Uterus (tissue), 3 donors: ENCODE measurements at regions not wholly inside any gene's neighbourhood (a gene's known extent, or its start where the extent isn't known, plus 50 kb on each side); places are given as distances from the start of the nearest gene placed in this dataset.

Experiments
- DNase-seq, 2 donors: peaks; one replicate each; pipeline ENCODE4 v3.0.0-alpha.2; 2019 to 2020
- H3K27ac ChIP-seq, 2 donors: fragments of 200-600 bp; sonication (generic); 1 replicate in 1 of 2; 2 replicates in 1 of 2; pipeline ENCODE4 v1.5.1; 2016 to 2018
- H3K27me3 ChIP-seq, 2 donors: fragments of 200-600 bp; sonication (generic); one replicate each; pipeline ENCODE4 v1.5.1; 2018 to 2019; ENCODE audit warnings: control low read depth in 1 of 2
- H3K36me3 ChIP-seq, 2 donors: fragments of 200-600 bp; sonication (generic); one replicate each; pipeline ENCODE4 v1.5.1; 2019; ENCODE audit warnings: control low read depth in 1 of 2
- H3K4me1 ChIP-seq, 2 donors: fragments of 200-600 bp; sonication (generic); one replicate each; pipeline ENCODE4 v1.5.1; 2018 to 2019; ENCODE audit warnings: control low read depth in 1 of 2
- H3K4me3 ChIP-seq, 2 donors: fragments of 200-600 bp; sonication (generic); 1 replicate in 1 of 2; 2 replicates in 1 of 2; pipeline ENCODE4 v1.5.1; 2018 to 2019; ENCODE audit warnings: mild to moderate bottlenecking in 1 of 2
- H3K9me3 ChIP-seq, 2 donors: fragments of 200-600 bp; sonication (generic); one replicate each; pipeline ENCODE4 v1.5.1; 2019; ENCODE audit warnings: control low read depth in 1 of 2
- CTCF ChIP-seq, 4 experiments: fragments of 200-600 bp in 2 of 4; fragments of 450-650 bp in 2 of 4; sonication (generic) in 2 of 4; IDR thresholded peaks; one replicate each; pipeline ENCODE4 v1.5.1; 2016 to 2019; ENCODE audit warnings: antibody characterized with exemption in 4 of 4, mild to moderate bottlenecking in 2 of 4, moderate library complexity in 1 of 4
- POLR2A ChIP-seq, 2 donors: fragments of 450-650 bp; IDR thresholded peaks; one replicate each; pipeline ENCODE4 v1.6.1; 2016; ENCODE audit warnings: antibody characterized with exemption in 2 of 2, mild to moderate bottlenecking in 1 of 2, moderate library complexity in 1 of 2
- intact Hi-C: fragments of 100-400 bp; cut with DNase I; formaldehyde crosslinking; loops from one replicate; pipeline ENCODE4 v1.15.1; 2023; ENCODE audit warnings: low total_unique reads
- donor health status: DM: yes; HTN: yes; CAD: no.

GRCh38 chr3:157752956-157753786 is 250.0 kb upstream of the VEPH1 start:
- Histone ChIP-seq H3K9me3 (no peaks in the 10 kb centered on the region), H3K4me1 (no peaks in the 10 kb centered on the region), H3K27me3 (no peaks in the 10 kb centered on the region), H3K4me3 (no peak overlapping the region), H3K36me3 (no peaks in the 10 kb centered on the region), H3K27ac (no peak overlapping the region)
- intact Hi-C loops: no loop called here
- no peak for TF ChIP-seq POLR2A (IDR thresholded peaks at IDR 0.05)
- no peak for TF ChIP-seq CTCF (IDR thresholded peaks at IDR 0.05)
- DNase-seq: no peak

- DNase-seq: no peak
- intact Hi-C loops: no loop called here
- Histone ChIP-seq H3K9me3 (no peaks in the 10 kb centered on the region), H3K27me3 (no peaks in the 10 kb centered on the region), H3K27ac (no peak overlapping the region), H3K4me1 (no peaks in the 10 kb centered on the region), H3K36me3 (no peaks in the 10 kb centered on the region), H3K4me3 (no peak overlapping the region)
- no peak for TF ChIP-seq CTCF (IDR thresholded peaks at IDR 0.05)
- TF ChIP-seq POLR2A (IDR thresholded peaks at IDR 0.05): no peak
These were observed 249.3 kb upstream of the VEPH1 start for GRCh38 chr3:157752554-157752953.

- Histone ChIP-seq H3K27me3 (no peaks in the 10 kb centered on the region), H3K27ac (no peak overlapping the region), H3K4me3 (no peak overlapping the region), H3K4me1 (no peaks in the 10 kb centered on the region), H3K36me3 (no peaks in the 10 kb centered on the region), H3K9me3 (no peaks in the 10 kb centered on the region)
- no peak for DNase-seq
- intact Hi-C loops: no loop called here
- no peak for TF ChIP-seq CTCF (IDR thresholded peaks at IDR 0.05)
- no peak for TF ChIP-seq POLR2A (IDR thresholded peaks at IDR 0.05)
These were observed 248.2 kb upstream of the VEPH1 start for GRCh38 chr3:157751386-157751785.

GRCh38 chr3:157746391-157746790 is 243.2 kb upstream of the VEPH1 start:
- no peaks in the 10 kb centered on the region for H3K4me1 ChIP-seq
- DNase-seq: no peak
- intact Hi-C loops: no loop called here

More at GRCh38 chr3:157746391-157746790, 243.2 kb upstream of the VEPH1 start:
- Histone ChIP-seq H3K9me3 (peaks cover 0 to 2% of the 10 kb centered on the region in 2 donors), H3K27me3 (no peaks in the 10 kb centered on the region), H3K4me3 (no peak overlapping the region), H3K36me3 (no peaks in the 10 kb centered on the region), H3K27ac (no peak overlapping the region)
- TF ChIP-seq POLR2A (IDR thresholded peaks at IDR 0.05) (no peak), CTCF (IDR thresholded peaks at IDR 0.05) (no peak)
